Hepatocyte (in vitro differentiated cells): ENCODE measurements at regions not wholly inside any gene's neighbourhood (a gene's known extent, or its start where the extent isn't known, plus 50 kb on each side); places are given as distances from the start of the nearest gene placed in this dataset.
A peak's percentile ranks its signal among the peaks of the same experiment; 100 is the strongest.

Experiments used
- DNase-seq: peaks from one replicate; pipeline ENCODE4 v3.0.0-alpha.2; 2016; ENCODE audit warnings: low spot score
- H2AFZ ChIP-seq: fragments of 200-600 bp; sonication (generic); 2 replicates; pipeline ENCODE4 v1.6.0; 2016; ENCODE audit warnings: antibody characterized with exemption, mild to moderate bottlenecking
- H3K27ac ChIP-seq: fragments of 200-600 bp; sonication (generic); 2 replicates; pipeline ENCODE4 v1.5.1; 2016; ENCODE audit warnings: mild to moderate bottlenecking
- H3K27me3 ChIP-seq: fragments of 200-600 bp; sonication (generic); 2 replicates; pipeline ENCODE4 v1.6.1; 2016
- H3K36me3 ChIP-seq: fragments of 200-600 bp; sonication (generic); replicated peaks from 2 replicates; pipeline ENCODE4 v1.5.1; 2016; ENCODE audit warnings: low read depth; ENCODE audit not compliant: insufficient read depth
- H3K4me1 ChIP-seq: fragments of 200-600 bp; sonication (generic); 2 replicates; pipeline ENCODE4 v1.5.1; 2016; ENCODE audit warnings: mild to moderate bottlenecking, moderate library complexity; ENCODE audit not compliant: insufficient read depth
- H3K4me2 ChIP-seq: fragments of 200-600 bp; sonication (generic); 2 replicates; pipeline ENCODE4 v1.6.0; 2016
- H3K4me3 ChIP-seq: fragments of 200-600 bp; sonication (generic); 2 replicates; pipeline ENCODE4 v1.5.1; 2016; ENCODE audit warnings: mild to moderate bottlenecking
- H3K79me2 ChIP-seq: fragments of 200-600 bp; sonication (generic); 2 replicates; pipeline ENCODE4 v1.6.0; 2017; ENCODE audit warnings: mild to moderate bottlenecking
- H3K9me2 ChIP-seq: fragments of 200-600 bp; sonication (generic); replicated peaks from 2 replicates; pipeline ENCODE4 v1.6.0; 2017; ENCODE audit warnings: mild to moderate bottlenecking; ENCODE audit not compliant: insufficient read depth
- H3K9me3 ChIP-seq: fragments of 200-600 bp; sonication (generic); 2 replicates; pipeline ENCODE4 v1.5.1; 2016; ENCODE audit warnings: low read depth, mild to moderate bottlenecking
- H4K20me1 ChIP-seq: fragments of 200-600 bp; sonication (generic); 2 replicates; pipeline ENCODE4 v1.6.0; 2016; ENCODE audit warnings: mild to moderate bottlenecking; ENCODE audit not compliant: insufficient read depth, poor library complexity, severe bottlenecking
- EZH2 ChIP-seq: fragments of 200-600 bp; sonication (generic); IDR thresholded peaks from 2 replicates; pipeline ENCODE4 v1.6.1; 2016; ENCODE audit warnings: antibody characterized with exemption, mild to moderate bottlenecking, borderline replicate concordance
- EZH2phosphoT487 ChIP-seq: fragments of 200-600 bp; sonication (generic); IDR thresholded peaks from one replicate; pipeline ENCODE4 v1.6.1; 2018; ENCODE audit warnings: antibody characterized with exemption, mild to moderate bottlenecking, low read depth, moderate library complexity; ENCODE audit not compliant: unreplicated experiment, severe bottlenecking
- WGBS: methylation state at CpG from one replicate; pipeline ENCODE4 v1.1.6; 2016; ENCODE audit warnings: low lambda C conversion rate; ENCODE audit errors: missing lambda C conversion rate; 5-methylcytosine and 5-hydroxymethylcytosine counted together
- TF ChIP-seq, protein P1 (sequence below): fragments of 200-600 bp; sonication (generic); IDR thresholded peaks from 2 replicates; pipeline ENCODE4 v1.5.1; 2016; ENCODE audit warnings: antibody characterized with exemption, mild to moderate bottlenecking; ENCODE audit not compliant: poor library complexity

DNA sequence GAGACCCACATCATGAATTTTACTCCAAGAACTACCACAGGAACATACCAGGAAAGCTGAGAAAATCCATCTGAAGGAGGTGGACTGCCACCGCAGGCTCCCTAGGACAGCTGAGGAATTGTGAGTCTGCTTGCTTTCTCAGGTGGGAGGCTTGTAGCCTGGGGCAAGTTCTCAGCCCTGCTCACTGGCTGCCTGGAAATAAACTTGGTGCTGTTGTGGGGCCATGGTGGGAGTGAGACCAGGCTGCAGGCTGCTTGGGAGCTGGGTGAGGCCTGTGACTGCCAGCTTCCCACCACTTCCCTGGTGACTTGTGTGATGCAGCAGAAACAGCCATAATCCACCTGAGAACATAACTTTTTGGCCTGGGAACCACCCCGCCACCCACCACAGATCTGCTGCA lies 132.7 kb upstream of the RAG2 start:
- 90% methylated on average over 2 of the region's 2 CpGs for WGBS

DNA sequence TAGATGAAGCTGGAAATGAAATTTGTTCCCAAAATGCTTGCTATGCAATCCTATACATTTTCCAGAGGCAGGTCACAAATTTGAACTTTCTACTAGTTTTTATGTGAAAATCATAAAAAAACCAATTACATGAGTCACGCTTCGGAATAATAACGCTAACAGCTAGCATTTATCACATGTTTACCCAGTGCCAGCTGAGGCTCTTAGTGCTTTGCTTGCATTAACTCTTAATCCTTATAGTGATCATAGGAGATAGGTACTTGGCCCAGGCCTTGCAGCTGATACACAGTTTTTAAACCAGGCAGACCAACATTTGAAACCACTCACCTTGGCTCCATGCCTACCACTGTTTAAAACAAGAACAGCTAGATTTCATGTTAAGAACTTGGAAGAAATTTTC lies 131.8 kb upstream of the RAG2 start:
- Histone ChIP-seq H4K20me1 (no peaks in the 10 kb centered on the region), H3K4me1 (no peaks in the 10 kb centered on the region), H3K4me2 (no peak overlapping the region), H3K27me3 (no peaks in the 10 kb centered on the region), H3K4me3 (no peak overlapping the region), H3K36me3 (no peaks in the 10 kb centered on the region), H3K27ac (no peak overlapping the region), H3K9me3 (no peaks in the 10 kb centered on the region), H3K79me2 (no peaks in the 10 kb centered on the region), H2AFZ (no peak overlapping the region), H3K9me2 (no peaks in the 10 kb centered on the region)
- TF ChIP-seq EZH2phosphoT487: no peak
- TF ChIP-seq, protein P1, sequence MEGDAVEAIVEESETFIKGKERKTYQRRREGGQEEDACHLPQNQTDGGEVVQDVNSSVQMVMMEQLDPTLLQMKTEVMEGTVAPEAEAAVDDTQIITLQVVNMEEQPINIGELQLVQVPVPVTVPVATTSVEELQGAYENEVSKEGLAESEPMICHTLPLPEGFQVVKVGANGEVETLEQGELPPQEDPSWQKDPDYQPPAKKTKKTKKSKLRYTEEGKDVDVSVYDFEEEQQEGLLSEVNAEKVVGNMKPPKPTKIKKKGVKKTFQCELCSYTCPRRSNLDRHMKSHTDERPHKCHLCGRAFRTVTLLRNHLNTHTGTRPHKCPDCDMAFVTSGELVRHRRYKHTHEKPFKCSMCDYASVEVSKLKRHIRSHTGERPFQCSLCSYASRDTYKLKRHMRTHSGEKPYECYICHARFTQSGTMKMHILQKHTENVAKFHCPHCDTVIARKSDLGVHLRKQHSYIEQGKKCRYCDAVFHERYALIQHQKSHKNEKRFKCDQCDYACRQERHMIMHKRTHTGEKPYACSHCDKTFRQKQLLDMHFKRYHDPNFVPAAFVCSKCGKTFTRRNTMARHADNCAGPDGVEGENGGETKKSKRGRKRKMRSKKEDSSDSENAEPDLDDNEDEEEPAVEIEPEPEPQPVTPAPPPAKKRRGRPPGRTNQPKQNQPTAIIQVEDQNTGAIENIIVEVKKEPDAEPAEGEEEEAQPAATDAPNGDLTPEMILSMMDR: no peak
- WGBS: 49% methylated on average over 3 of the region's 3 CpGs
- peak; percentile 16 for DNase-seq

More for the DNA sequence above, 132.7 kb upstream of the RAG2 start:
- Histone ChIP-seq H3K27ac (no peak overlapping the region), H4K20me1 (no peaks in the 10 kb centered on the region), H3K4me2 (no peak overlapping the region), H3K4me3 (no peak overlapping the region), H2AFZ (no peak overlapping the region), H3K79me2 (no peaks in the 10 kb centered on the region), H3K27me3 (no peaks in the 10 kb centered on the region), H3K9me3 (no peaks in the 10 kb centered on the region), H3K4me1 (no peaks in the 10 kb centered on the region), H3K36me3 (no peaks in the 10 kb centered on the region), H3K9me2 (no peaks in the 10 kb centered on the region)
- DNase-seq: no peak
- TF ChIP-seq, protein P1: no peak
- TF ChIP-seq EZH2 (no peak), EZH2phosphoT487 (no peak)

DNA sequence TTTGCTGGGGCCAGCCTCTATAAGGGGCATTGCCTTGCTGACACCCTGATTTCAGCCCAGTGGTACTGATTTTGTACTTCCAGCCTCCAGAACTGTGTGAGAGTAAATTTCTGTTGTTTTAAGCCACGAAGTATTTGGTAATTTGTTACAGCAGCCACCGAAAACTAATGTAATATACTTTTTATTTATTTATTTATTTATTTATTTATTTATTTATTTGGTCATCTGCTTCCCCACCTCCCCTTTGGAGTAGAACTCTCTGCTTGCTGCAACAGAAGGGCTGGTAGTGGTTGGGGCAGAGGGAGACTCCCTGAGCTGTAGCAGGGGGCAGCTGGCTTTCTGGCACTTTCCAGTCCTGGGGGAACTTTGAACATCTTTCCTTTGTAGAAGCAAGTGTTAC lies 128.4 kb upstream of the RAG2 start:
- Histone ChIP-seq H4K20me1 (no peaks in the 10 kb centered on the region), H3K4me3 (no peak overlapping the region), H2AFZ (no peak overlapping the region), H3K79me2 (no peaks in the 10 kb centered on the region), H3K27ac (no peak overlapping the region), H3K9me2 (no peaks in the 10 kb centered on the region), H3K4me2 (no peak overlapping the region), H3K27me3 (no peaks in the 10 kb centered on the region), H3K36me3 (no peaks in the 10 kb centered on the region), H3K9me3 (no peaks in the 10 kb centered on the region), H3K4me1 (no peaks in the 10 kb centered on the region)
- 95% methylated on average over 2 of the region's 2 CpGs for WGBS
- no peak for TF ChIP-seq EZH2phosphoT487
- TF ChIP-seq, protein P1: no peak
- no peak for TF ChIP-seq EZH2
- no peak for DNase-seq
